ENCODE measurements at regions not wholly inside any gene's neighbourhood (a gene's known extent, or its start where the extent isn't known, plus 50 kb on each side); places are given as distances from the start of the nearest gene placed in this dataset.
"Not testable (repeated sequence)": the region's sequence is repeated elsewhere in the genome, so short reads cannot be mapped to it uniquely, and the experiment has no call there.

DNA sequence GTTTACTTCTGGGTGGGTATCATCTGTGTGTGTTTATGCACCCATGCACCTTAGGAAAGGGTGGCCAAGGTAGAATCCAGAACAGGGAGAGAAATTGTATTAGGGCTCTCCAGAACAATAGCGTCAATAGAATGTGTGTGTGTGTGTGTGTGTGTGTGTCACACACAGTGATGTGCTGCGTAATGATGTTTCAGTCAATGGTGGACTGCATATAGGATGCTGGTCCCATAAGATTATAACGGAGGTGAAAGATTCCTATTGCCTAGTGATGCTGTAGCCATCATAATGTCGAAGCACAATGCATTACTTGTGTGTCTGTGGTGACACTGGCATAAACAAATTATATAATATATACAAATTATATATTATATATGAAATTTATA is 69.3 kb upstream of the PRR23C start:
- no peak for DNase-seq (ENCODE audit: low spot score)

DNA sequence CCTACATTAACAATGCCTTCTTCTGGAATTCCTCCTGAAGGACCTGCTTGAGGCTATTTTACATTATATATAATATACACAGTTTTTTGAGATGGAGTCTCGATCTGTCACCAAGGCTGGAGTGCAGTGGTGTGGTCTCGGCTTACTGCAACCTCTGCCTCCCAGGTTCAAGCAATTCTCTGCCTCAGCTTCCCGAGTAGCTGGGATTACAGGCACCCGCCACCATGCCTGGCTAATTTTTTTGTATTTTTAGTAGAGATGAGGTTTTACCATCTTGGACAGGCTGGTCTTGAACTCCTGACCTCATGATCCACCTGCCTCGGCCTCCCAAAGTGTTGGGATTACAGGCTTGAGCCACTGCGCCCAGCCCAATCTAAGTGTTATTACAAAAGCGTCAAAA is 71.9 kb upstream of the PRR23C start:
- not testable (repeated sequence) for DNase-seq (ENCODE audit: low spot score)

DNA sequence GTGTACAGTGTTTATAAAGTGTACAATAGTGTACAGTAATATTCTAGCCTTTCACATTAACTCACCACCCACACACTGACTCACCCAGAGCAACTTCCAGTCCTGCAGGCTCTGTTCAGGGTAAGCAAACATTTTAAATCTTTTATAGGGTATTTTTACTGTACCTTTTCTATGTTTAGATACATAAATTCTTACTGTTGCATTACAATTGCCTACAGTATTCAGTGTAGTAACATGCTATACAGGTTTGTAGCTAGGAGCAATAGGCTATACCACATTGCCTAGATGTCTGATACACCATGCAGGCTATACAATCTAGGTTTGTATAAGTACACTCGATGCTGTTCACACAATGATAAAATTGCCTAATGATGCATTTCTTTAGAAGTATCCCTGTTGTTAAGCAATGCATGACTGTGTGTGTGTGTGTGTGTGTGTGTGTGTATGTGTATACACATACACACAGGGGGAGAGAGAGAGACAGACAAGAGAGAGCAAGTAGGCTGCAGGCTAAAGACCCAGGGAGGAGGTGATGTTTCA is 72.5 kb upstream of the PRR23C start:
- DNase-seq (ENCODE audit: low spot score), result no peak

DNA sequence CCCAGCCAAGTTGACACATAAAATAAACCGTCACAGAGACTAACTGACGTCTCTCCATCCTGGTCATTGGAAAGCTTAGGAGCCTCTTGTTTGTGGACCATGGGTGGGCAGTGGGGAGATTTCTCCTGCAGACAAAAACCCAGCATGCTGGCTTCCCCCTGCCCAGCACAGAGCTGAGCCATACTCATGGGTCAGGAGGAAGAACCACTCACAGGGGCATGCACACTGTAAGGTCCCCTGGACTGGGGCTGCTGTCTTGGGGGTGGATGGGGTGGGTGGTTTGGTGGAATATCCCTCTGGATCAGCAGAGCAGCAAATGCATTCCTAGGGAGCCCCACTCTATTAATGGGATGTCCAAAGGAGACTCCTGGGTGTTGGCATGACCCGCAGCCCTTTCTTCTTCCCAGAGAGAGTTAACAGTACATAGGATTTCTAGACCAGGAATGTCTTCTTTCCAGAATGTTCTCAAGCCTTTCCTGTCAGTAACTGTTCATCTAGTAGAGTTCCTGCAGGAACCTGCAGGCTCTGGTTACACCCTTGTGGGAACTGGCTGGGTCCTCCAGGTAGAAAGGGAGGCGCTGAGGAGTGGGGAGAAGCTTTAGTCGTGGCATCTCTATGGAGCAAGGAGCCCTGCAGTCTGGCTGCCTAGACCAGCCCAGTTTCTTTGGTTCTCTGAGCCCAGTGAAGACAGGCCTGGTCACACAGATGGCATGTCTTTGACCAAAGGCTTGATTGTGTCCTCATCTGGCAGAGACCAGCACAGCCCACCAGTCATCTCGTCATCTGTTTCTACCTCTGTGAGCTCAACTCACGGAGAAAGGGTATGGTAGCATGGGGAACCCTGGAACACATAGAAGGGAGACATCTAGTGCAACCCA is 73.4 kb upstream of the PRR23C start:
- no peak for DNase-seq (ENCODE audit: low spot score)

DNA sequence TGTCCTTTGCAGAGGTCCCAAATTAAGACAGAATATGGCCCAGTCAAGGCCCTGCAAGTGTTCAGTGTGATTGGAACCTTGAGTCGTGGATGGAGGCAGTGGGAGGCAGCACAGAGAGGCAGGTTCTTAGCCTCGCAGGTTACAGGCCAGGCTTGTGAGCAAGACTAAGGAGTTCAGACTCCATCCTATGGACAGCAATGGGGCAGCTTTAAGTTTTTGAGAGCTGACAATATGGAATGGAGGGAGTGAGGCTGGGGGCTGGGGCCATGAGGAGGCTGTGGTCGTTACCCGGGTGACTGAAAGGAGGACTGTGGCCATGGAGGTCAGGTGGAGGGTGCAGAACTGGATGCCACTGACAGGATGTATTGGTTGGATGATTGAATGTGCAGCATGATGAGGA is 74.1 kb upstream of the PRR23C start:
- DNase-seq (ENCODE audit: low spot score), result no peak

DNA sequence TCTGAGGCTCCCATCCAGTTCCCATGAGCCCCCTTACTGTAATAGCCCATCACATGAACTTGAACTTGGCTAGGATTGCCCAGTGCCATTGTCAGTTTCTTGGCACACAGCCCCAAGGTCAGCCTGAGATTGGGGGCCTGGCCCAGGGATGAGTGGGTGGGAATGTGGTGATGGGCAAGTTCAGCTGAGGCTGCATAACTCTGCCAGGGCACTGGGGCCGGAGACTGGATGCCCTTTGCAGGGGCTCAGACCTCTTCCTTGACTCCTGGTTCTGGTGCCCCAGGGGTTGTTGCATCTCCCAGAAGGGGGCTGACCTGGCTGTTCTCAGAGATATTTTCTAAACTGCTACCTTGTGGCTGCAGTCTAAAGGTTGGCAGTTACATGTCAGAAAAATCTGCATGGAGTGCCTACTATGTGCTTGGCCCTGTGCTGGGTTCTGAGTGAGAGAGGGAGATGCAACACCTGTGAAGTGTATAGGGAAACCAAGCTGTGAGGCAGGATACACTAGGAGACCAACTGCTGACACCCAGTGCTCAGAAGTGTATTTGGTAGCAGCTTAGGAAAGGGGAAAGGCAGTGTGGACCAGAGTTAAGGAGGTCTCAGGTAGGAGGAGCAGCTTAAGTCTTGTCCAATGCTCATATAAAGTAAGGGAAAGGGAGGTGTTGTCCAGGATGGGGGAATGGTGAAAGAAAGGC is 74.8 kb upstream of the PRR23C start:
- DNase-seq (ENCODE audit: low spot score), result no peak

DNA sequence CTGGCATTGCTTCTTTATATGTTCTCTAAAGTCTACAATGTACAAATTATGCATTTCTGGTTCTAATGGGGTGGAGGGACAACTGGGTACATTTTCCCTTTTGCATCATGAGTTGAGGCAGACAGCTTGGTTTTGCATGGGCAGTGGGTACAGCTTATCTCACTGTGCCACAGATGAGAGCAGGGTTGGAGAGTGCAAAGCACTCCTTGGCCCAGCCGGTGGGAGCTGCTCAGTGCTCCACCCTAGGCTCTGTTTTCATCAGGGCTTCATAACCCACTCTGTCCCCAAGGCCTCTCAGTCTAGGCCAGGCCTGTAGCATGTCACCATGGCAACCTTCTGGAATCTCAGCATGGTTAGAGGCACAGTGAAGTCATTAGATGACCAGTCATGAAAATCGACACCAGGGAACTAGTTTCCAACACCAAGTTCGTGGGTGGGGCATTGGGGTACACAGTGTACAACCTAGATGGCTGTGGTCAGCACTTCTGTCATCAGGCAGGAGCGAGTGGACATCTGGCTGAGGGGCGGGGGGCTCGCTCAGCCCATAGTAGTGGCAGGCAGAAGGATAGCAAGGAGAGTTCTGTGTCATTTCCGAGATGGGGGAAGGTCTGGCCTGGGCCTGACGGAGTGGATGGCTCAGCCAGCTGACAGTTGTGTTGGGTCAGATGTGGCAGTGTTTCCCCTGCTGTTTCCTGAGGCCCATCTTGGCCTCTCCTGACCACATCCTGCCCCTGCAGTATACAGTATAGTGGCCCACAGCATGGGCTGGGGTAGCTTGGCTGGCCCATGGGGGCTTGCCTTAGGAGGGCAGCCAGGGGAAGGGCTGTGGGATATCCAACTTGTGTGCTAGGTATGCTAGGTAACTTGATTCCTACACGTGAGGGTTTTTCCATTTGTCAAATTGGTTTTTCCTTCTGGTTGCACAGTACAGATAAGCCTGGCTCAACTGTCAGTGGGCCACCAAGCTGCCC is 75.7 kb upstream of the PRR23C start:
- no peak for DNase-seq (ENCODE audit: low spot score)

DNA sequence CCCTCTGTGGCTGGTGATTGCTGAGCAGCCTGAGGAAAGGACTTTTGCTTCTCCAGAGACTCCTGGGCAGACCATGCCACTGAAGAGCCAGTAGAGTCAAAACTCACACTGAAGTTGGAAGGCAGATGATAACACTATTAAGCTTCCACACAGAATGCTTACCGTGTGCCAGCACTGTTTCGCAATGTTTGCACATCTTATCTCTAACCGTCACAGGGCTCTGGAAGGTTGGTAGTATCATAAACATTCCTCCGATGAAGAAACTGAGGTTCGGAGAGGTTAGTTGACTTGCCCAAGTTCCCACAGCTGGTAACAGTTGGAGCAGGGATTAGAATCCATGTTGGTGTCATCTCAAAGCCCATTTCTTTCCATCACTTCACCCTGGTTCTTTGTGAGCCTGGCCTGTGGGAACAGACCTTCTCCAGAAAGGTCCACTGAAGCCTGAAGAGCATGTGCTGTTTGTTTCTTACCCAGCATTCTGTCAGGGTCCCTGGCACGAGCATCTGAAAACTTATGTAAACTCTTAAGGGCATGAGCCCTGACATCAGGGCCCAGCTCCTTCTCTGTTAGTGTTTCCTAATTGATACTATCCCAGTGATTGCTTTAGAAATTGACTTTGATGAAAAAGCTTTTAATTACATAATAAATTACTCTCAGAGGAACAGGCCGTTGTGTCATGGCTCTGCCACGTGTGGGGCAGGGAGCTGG is 77.0 kb upstream of the PRR23C start:
- peak; percentile 60 for DNase-seq (ENCODE audit: low spot score)

DNA sequence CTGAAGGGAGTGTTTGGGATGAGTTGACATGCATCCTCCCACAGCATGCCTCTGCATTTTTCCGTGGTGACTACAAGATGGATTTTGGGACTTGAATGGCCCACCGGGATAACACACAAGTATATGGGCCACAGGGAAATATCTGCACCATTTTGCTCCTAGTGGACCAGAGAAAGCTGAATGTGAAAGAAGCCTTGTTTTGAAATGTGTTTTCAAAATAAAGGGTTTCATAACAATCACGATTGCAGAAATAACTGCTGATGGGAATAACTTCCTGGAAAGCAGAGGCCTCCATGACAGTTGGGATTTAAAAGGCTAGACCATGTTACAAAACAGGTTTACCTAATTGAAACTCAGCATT is 77.5 kb upstream of the PRR23C start:
- no peak for DNase-seq (ENCODE audit: low spot score)

DNA sequence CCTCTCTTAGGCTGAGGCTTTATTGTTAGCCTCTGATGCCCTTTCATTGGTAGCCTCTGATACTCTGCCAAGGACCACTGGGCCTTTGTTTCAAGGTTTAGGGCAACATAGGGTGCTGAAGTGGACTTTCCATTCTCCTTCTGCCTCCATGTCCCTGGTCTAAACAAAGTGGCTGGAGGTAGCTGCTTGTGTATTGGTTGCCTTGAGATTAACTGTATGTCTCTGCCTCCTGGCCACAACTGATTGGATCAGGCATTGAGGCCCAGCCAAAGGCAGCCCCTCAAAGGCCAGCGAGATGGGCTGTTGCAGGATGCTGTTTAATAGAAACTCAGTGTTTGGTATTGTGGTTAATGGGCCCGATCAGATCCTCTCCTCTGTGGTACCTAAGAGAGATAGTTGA is 77.9 kb upstream of the PRR23C start:
- DNase-seq (ENCODE audit: low spot score), result no peak

DNA sequence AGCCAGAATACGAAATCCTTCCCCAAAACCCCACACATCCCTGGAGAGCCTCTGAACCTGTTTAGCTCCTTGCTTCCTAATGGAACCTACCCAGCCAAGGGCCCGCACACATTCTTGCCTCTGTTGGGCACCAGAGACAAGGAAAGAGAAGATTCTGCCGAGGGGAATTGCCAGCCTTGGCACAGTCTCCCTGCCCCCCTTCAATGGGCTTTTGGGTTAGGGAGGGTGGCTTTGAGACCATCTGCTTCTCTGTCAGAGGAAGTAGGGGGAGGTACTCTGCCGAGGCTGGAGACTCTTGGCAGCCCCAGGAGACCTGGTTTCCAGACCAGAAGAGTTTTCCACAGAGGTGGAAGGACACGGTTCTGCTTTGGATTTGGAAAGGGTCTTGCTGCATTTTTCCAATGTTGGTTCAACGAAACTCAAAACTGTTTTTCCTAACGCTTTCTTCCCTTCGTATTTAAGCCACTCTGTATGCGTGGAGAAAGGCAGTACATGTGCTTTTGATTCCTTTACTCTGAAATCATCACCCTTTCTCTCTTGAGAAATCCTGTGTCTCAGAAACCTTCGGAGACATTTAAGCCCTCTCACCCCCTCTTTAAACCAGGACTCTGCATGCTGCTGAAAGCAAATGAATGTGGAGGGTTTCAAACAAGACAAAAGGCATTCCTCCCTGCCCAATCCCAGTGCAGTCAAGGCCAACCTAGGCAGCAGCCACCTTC is 78.8 kb upstream of the PRR23C start:
- DNase-seq (ENCODE audit: low spot score), result no peak

DNA sequence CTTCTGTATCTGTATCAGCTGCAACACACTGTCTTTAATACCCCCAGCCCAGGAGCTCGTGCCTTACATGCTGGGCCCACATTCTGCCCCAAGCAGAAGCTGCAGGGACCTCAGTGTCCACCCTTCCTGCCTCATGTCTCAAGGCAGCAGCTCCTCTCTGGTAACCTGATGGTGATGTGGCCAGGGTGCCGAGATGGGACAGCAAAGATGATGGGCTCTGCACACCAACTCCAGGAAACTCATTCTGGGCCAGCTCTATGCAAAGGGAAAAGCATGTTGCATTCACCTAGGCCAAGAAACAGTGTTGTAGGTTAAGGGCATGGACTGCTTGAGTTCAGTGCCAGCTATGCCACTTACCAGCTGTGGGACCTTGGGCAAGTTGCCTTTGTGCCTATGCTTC is 79.5 kb upstream of the PRR23C start:
- no peak for DNase-seq (ENCODE audit: low spot score)

DNA sequence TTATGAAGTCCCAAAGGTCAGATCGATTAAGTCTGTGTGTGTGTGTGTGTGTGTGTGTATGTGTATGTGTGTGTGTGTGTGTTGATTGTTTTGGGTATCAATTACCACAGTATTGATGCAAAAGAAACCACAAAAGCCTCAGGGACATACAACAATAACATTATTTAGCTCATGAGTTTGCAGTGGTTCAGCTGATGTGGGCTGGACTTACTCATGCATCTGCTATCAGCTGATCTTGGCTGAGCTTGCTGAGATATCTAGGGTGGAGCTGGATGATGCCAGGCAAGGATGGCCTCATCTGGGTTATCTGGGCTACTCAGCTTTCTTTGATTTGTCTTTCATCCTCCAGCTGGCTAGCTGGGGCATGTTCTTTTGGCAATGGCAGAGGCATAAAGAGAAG is 82.4 kb upstream of the PRR23C start:
- peak; percentile 37 for DNase-seq (ENCODE audit: low spot score)

DNA sequence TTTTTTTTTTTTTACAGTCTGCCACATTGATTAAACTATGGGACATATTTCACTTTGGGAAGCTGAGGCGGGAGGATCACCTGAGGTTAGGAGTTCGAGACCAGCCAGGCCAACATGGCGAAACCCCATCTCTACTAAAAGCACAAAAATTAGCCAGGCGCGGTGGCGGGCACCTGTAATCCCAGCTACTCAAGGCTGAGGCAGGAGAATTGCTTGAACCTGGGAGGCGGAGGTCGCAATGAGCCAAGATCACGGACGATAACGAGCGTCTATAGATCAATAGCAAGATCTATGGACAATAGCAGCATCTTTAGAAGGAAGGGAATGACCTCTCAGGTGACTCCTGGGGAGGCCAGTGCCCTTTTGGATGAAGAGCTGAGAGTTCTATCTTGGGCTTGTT is 82.9 kb upstream of the PRR23C start:
- not testable (repeated sequence) for DNase-seq (ENCODE audit: low spot score)

DNA sequence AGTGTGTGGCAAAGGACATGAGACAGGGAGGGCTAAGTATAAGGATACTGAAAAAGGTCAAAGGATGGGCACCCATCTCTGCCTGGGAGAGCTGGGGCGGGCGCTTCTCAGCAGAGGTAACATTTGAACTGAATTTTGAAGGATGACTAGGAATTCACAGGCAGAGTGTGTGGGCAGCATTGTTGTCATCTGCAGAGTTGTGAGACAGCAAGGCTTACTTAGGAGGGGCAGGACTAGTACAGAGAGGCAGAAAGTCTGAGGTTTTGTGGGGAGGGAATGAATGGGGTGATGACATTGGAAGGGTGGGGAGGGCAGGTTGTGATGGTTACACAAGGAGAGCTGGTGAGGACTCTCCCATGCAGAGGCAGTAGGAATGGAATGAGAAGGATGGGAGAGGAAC is 84.1 kb upstream of the PRR23C start:
- no peak for DNase-seq (ENCODE audit: low spot score)

DNA sequence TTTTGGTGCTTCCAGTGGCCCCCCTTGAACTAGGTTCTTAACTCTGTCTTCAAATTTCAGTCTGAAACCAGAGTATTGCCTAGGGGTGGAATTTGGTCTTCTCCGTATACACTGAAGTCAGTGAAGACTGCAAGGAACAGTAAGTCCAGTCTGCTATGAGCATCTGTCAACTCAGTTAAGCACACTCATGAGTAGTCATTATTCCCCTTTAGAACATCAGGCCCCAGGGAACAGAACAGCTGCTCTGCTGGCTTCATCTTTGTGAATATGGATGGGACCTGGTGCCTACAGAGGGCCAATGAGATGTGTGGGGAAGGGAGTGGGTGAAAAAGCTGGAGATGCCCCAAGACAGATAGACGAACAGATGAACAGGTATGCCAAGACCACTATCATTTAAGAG is 85.2 kb upstream of the PRR23C start:
- DNase-seq (ENCODE audit: low spot score), result no peak

DNA sequence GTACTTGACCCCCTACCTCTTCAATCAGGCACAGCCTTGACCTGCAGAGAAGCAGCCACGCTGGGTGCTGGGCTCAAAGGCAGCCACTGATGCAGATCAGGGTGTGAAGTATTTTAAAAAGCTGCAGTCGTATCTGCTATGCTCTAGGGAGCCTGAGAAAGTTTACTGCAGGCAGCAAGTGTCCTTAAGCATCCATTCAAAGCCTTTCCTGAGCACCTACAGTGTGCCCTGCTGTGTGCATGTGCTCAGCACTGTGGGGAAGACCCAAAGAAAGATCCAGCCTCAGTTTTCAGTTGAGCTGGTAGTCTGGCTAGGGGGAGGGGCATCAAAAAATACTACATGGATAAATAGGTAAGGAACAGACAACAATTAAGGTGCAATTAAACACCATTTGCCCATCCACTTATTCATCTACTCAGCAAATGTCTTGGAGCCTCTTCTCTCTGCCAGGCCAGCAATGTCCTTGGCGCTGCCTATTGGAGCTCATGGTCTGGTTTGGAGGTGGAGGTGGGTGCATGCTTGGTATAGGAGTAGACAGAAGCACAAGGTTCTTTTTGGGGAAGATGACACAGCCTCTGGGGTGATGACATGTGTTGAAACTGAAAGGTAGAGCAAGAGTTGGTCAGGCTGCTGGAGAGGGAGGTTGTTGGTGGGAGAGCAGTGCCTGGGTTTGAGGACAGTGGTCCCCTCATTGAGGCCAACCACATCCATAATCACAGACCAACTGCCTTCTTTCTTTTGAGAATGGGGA is 85.9 kb upstream of the PRR23C start:
- no peak for DNase-seq (ENCODE audit: low spot score)

DNA sequence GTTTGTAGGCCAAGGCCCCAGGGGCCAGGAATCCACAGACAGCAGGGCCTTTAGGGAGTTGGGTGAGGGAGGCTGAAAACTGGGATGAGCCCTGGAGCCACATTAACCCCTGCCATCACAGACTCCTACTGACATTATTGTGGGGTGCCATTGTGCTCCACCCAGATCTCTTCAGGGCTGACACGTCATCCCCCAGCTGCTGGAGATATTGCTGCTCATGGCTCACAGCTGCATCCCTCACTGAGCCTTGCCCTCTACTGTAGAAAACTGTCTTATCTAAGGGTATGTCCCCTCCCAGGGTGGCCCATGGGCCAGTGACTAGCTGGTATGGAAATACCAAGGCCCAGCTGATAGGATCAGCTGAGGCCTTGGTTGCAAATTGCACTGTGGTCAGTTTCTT is 87.3 kb upstream of the PRR23C start:
- no peak for DNase-seq (ENCODE audit: low spot score)

DNA sequence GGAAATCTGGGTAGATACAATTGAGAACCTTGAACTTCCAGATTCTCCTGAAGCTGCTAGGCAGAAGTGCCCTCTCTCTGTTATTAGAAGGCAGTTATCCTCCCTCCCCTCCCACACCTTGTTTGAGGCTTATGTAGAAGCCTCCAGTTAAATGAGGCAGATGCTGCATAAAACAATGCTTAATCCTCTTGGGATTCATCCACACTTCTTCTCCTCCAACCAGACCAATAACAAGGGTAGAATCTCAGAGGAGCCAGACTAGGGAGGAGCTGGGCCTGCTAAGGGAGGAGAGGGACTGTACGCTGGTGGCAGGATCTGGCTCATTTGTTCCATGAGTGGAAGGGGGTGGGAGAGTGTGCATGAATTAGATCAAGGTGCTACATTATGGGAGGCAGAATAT is 88.3 kb upstream of the PRR23C start:
- no peak for DNase-seq (ENCODE audit: low spot score)

DNA sequence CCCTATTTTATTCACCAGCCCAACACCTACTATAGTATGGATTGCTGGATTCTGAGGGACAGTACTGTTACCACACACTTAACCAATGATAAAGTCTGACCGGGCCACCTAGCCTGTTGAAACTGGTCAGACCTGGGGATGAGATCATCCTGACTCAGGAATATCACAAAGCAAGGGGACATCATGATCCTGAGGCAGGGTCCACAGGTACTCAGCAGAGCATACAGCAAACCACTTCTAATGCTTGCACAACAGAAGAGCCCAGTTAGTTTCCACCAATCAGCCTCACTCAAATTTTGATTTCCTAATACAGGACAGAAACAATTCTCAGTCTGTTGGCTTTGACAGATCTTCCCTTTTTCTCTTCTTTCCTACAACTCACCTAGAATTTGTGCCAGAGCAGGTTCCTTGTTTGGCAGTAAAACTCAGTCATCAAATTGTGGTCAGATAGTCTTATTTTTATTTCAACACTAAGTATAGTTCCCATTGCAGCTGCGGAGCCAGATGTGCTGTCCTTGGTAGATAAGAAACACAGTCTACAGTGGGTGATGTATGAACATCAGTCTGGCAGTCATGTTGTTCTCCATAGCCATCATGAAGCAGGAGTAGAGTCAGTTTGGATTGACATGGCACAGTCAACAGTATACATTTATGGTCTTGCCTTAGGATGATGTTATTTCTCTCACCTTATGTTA is 90.1 kb upstream of the PRR23C start:
- no peak for DNase-seq (ENCODE audit: low spot score)

Data from hematopoietic multipotent progenitor cell treated with erythropoietin and hydrocortisone succinate and interleukin-3 and kit ligand, for 17 days (in vitro differentiated cells).